A673 (cell line): ENCODE measurements at regions not wholly inside any gene's neighbourhood (a gene's known extent, or its start where the extent isn't known, plus 50 kb on each side); places are given as distances from the start of the nearest gene placed in this dataset.

Experiments used
- EZH2 ChIP-seq: fragments of 200-600 bp; sonication (generic); IDR thresholded peaks from 2 replicates; pipeline ENCODE4 v1.6.1; 2017; ENCODE audit warnings: borderline replicate concordance, low read depth, mild to moderate bottlenecking, mixed read lengths, antibody characterized with exemption, low read length; ENCODE audit not compliant: poor library complexity, severe bottlenecking
- TF ChIP-seq, protein P1 (sequence below): fragments of 300-800, 200-600 bp; sonication (generic); conservative IDR thresholded peaks from 2 replicates; pipeline ENCODE4 v1.5.1; 2017; ENCODE audit warnings: low read depth, mild to moderate bottlenecking, antibody characterized with exemption, low read length, moderate library complexity, mixed read lengths

GRCh38 chr14:99342906-99343305 is 70.9 kb upstream of the BCL11B start:
- no peak for TF ChIP-seq EZH2
- TF ChIP-seq, protein P1, sequence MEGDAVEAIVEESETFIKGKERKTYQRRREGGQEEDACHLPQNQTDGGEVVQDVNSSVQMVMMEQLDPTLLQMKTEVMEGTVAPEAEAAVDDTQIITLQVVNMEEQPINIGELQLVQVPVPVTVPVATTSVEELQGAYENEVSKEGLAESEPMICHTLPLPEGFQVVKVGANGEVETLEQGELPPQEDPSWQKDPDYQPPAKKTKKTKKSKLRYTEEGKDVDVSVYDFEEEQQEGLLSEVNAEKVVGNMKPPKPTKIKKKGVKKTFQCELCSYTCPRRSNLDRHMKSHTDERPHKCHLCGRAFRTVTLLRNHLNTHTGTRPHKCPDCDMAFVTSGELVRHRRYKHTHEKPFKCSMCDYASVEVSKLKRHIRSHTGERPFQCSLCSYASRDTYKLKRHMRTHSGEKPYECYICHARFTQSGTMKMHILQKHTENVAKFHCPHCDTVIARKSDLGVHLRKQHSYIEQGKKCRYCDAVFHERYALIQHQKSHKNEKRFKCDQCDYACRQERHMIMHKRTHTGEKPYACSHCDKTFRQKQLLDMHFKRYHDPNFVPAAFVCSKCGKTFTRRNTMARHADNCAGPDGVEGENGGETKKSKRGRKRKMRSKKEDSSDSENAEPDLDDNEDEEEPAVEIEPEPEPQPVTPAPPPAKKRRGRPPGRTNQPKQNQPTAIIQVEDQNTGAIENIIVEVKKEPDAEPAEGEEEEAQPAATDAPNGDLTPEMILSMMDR: no peak
